ENCODE measurements at regions not wholly inside any gene's neighbourhood (a gene's known extent, or its start where the extent isn't known, plus 50 kb on each side); places are given as distances from the start of the nearest gene placed in this dataset.
A peak's percentile ranks its signal among the peaks of the same experiment; 100 is the strongest.

- no peak for TF ChIP-seq CTCF (IDR thresholded peaks at IDR 0.05)
- Histone ChIP-seq H3K27me3 (no peaks in the 10 kb centered on the region), H3K4me1 (no peaks in the 10 kb centered on the region), H3K9me3 (no peaks in the 10 kb centered on the region), H3K4me3 (no peak overlapping the region), H3K27ac (no peak overlapping the region), H3K36me3 (no peaks in the 10 kb centered on the region)
- DNase-seq (ENCODE audit: low spot score), result no peak
Measured at GRCh38 chr17:33514369-33514768, 221.3 kb upstream of the ASIC2 start.

DNA sequence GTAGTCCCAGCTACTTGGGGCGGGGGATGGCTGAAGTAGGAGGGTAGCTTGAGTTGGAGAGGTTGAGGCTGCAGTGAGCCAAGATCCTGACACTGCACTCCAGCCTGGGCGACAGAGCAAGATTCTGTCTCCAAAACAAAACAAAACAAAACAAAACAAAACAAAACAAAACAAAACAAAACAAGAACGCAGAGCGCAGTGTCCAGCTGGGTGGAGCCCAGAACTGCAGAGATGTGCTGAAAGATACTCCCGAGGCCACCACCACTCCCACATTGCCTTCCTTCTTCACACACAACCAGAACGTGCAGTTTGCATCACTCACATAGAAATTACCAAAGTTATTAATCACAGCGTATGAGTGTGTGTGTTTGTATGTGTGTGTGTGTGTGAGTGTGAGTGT lies 222.9 kb upstream of the ASIC2 start:
- H3K27me3 ChIP-seq, result no peaks in the 10 kb centered on the region
- no peaks in the 10 kb centered on the region for H3K9me3 ChIP-seq
- H3K4me1 ChIP-seq, result no peaks in the 10 kb centered on the region
- no peak for TF ChIP-seq CTCF (IDR thresholded peaks at IDR 0.05)
- no peak overlapping the region for H3K27ac ChIP-seq
- no peaks in the 10 kb centered on the region for H3K36me3 ChIP-seq
- no peak for DNase-seq (ENCODE audit: low spot score)
- no peak overlapping the region for H3K4me3 ChIP-seq

DNA sequence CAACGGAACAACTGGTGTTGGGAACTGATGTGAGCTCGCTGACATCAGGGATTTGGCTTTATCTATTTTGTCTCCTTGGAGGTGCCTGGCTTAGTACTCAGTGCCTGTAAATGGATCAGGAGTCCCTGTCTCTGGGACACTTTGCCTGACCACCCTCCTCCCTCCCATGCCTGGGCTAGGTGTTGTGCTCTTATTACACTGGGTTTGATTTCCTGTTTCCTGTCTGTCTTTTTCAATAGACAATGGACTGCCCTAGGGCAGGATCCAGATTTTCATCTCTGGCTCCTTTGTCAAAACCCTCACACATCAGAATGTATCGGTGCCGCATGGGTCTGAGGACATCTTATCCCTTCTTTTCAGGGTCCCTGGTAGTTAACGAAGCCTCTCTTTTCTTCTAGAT lies 223.6 kb upstream of the ASIC2 start:
- Histone ChIP-seq H3K9me3 (no peaks in the 10 kb centered on the region), H3K4me1 (no peaks in the 10 kb centered on the region), H3K27ac (no peak overlapping the region), H3K36me3 (no peaks in the 10 kb centered on the region), H3K27me3 (no peaks in the 10 kb centered on the region), H3K4me3 (no peak overlapping the region)
- DNase-seq (ENCODE audit: low spot score), result no peak
- TF ChIP-seq CTCF (IDR thresholded peaks at IDR 0.05), result no peak

DNA sequence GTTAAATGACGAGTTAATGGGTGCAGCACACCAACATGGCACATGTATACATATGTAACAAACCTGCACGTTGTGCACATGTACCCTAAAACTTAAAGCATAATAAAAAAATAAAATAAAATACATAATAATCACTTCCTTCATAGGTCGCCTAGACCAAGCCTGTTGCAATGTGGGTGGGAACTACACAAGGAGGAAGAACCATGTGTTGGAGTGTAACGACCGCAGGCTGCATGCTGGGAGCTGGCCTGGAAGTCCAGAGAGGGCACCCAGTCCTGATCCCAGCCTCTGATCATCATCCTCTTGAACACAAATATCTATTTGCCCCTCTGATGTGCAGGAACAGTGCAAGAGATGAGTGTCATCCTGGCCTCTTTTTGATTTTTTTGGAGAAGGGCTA lies 224.7 kb upstream of the ASIC2 start:
- Histone ChIP-seq H3K27me3 (no peaks in the 10 kb centered on the region), H3K27ac (no peak overlapping the region), H3K4me3 (no peak overlapping the region), H3K4me1 (no peaks in the 10 kb centered on the region), H3K9me3 (no peaks in the 10 kb centered on the region), H3K36me3 (no peaks in the 10 kb centered on the region)
- no peak for TF ChIP-seq CTCF (IDR thresholded peaks at IDR 0.05)
- DNase-seq (ENCODE audit: low spot score), result no peak

DNA sequence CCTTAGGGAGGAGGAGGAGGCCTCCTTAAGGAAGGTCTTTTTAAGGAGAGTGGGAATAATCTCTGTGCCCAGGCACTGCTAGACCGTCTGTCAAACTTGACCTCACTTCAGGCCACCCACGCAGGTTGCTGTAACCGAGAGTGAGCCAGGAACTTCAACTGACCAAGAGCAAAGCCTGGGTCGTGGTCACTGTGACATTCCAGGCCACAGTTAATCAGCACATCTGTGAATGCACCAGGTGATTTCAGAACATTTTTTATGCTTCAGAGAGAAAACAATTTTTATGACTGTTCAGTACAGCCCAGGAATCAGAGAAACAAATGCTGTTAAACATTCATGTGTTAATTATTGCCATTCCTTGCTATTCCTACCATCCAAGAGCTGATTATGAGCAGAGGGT lies 226.6 kb upstream of the ASIC2 start:
- Histone ChIP-seq H3K36me3 (no peaks in the 10 kb centered on the region), H3K9me3 (no peaks in the 10 kb centered on the region), H3K27ac (no peak overlapping the region), H3K4me3 (no peak overlapping the region), H3K4me1 (no peaks in the 10 kb centered on the region), H3K27me3 (no peaks in the 10 kb centered on the region)
- TF ChIP-seq CTCF (IDR thresholded peaks at IDR 0.05), result no peak
- no peak for DNase-seq (ENCODE audit: low spot score)

- H3K27me3 ChIP-seq, result no peaks in the 10 kb centered on the region
- no peak overlapping the region for H3K27ac ChIP-seq
- no peak overlapping the region for H3K4me3 ChIP-seq
- no peaks in the 10 kb centered on the region for H3K9me3 ChIP-seq
- DNase-seq (ENCODE audit: low spot score), result no peak
- no peaks in the 10 kb centered on the region for H3K36me3 ChIP-seq
- no peaks in the 10 kb centered on the region for H3K4me1 ChIP-seq
- peak in 1 of 2 donors; percentile 86 for TF ChIP-seq CTCF (IDR thresholded peaks at IDR 0.05)
Measured at GRCh38 chr17:33520426-33521330, 227.6 kb upstream of the ASIC2 start.
